Progenitor cell of endocrine pancreas (in vitro differentiated cells): ENCODE measurements at regions not wholly inside any gene's neighbourhood (a gene's known extent, or its start where the extent isn't known, plus 50 kb on each side); places are given as distances from the start of the nearest gene placed in this dataset.

Experiments
- DNase-seq: peaks from one replicate; pipeline ENCODE4 v3.0.0; 2021; ENCODE audit warnings: low spot score; ENCODE audit not compliant: unreplicated experiment
- H3K27ac Mint-ChIP-seq: 2 replicates; pipeline ENCODE4 v1.8.0; 2021; ENCODE audit warnings: mild to moderate bottlenecking, moderate library complexity, mixed read lengths
- H3K27me3 Mint-ChIP-seq: 2 replicates; pipeline ENCODE4 v1.8.0; 2021; ENCODE audit warnings: mixed read lengths
- H3K36me3 Mint-ChIP-seq: 2 replicates; pipeline ENCODE4 v1.8.0; 2022; ENCODE audit warnings: mixed read lengths; ENCODE audit not compliant: insufficient read depth
- H3K4me1 Mint-ChIP-seq: 2 replicates; pipeline ENCODE4 v1.8.0; 2021; ENCODE audit warnings: low read depth, mixed read lengths
- H3K4me3 Mint-ChIP-seq: 2 replicates; pipeline ENCODE4 v1.8.0; 2021; ENCODE audit warnings: low read depth, mild to moderate bottlenecking, moderate library complexity, mixed read lengths
- H3K9me3 Mint-ChIP-seq: 2 replicates; pipeline ENCODE4 v1.8.0; 2021; ENCODE audit warnings: low read depth, mixed read lengths
- CTCF ChIP-seq: fragments of 200-600 bp; sonication (generic); IDR thresholded peaks from one replicate; pipeline ENCODE4 v1.5.0; 2021; ENCODE audit warnings: antibody characterized with exemption, mild to moderate bottlenecking; ENCODE audit not compliant: unreplicated experiment

- no peaks in the 10 kb centered on the region for H3K4me1 Mint-ChIP-seq
- H3K27me3 Mint-ChIP-seq: no peaks in the 10 kb centered on the region
- no peak for DNase-seq
- H3K9me3 Mint-ChIP-seq: no peaks in the 10 kb centered on the region
- H3K27ac Mint-ChIP-seq: no peak overlapping the region
- H3K4me3 Mint-ChIP-seq: no peak overlapping the region
- no peak for TF ChIP-seq CTCF
- no peaks in the 10 kb centered on the region for H3K36me3 Mint-ChIP-seq
Observed at GRCh38 chr2:226339616-226340015, 460.0 kb downstream of the IRS1 start.

GRCh38 chr2:226338825-226339224 is 460.8 kb downstream of the IRS1 start:
- no peak for TF ChIP-seq CTCF
- Mint-ChIP-seq H3K36me3 (no peaks in the 10 kb centered on the region), H3K27ac (no peak overlapping the region), H3K4me1 (no peaks in the 10 kb centered on the region), H3K4me3 (no peak overlapping the region), H3K9me3 (no peaks in the 10 kb centered on the region), H3K27me3 (no peaks in the 10 kb centered on the region)
- no peak for DNase-seq

- Mint-ChIP-seq H3K9me3 (no peaks in the 10 kb centered on the region), H3K4me3 (no peak overlapping the region), H3K4me1 (no peaks in the 10 kb centered on the region), H3K27ac (no peak overlapping the region), H3K27me3 (no peaks in the 10 kb centered on the region), H3K36me3 (no peaks in the 10 kb centered on the region)
- TF ChIP-seq CTCF: no peak
- no peak for DNase-seq
Observed at GRCh38 chr2:226337941-226338600, 461.5 kb downstream of the IRS1 start.

GRCh38 chr2:226336283-226336682 is 463.3 kb downstream of the IRS1 start:
- Mint-ChIP-seq H3K36me3 (no peaks in the 10 kb centered on the region), H3K9me3 (no peaks in the 10 kb centered on the region), H3K4me3 (no peak overlapping the region)

GRCh38 chr2:226334981-226335720 is 464.5 kb downstream of the IRS1 start:
- Mint-ChIP-seq H3K4me1 (no peaks in the 10 kb centered on the region), H3K36me3 (no peaks in the 10 kb centered on the region), H3K4me3 (no peak overlapping the region), H3K27me3 (no peaks in the 10 kb centered on the region), H3K9me3 (no peaks in the 10 kb centered on the region), H3K27ac (no peak overlapping the region)
- no peak for DNase-seq
- TF ChIP-seq CTCF: no peak

More at GRCh38 chr2:226336283-226336682, 463.3 kb downstream of the IRS1 start:
- DNase-seq: no peak
- H3K27ac Mint-ChIP-seq: no peak overlapping the region
- TF ChIP-seq CTCF: no peak
- no peaks in the 10 kb centered on the region for H3K4me1 Mint-ChIP-seq
- H3K27me3 Mint-ChIP-seq: no peaks in the 10 kb centered on the region
